Sigmoid colon (tissue), 6 donors: ENCODE measurements at regions not wholly inside any gene's neighbourhood (a gene's known extent, or its start where the extent isn't known, plus 50 kb on each side); places are given as distances from the start of the nearest gene placed in this dataset.

Source experiments
- DNase-seq: peaks from one replicate; pipeline ENCODE4 v3.0.0-alpha.2; 2019
- H3K27ac ChIP-seq, 4 donors: fragments of 200-600 bp; sonication (generic); one replicate each; pipeline ENCODE4 v1.5.1; 2016 to 2019; ENCODE audit warnings: mild to moderate bottlenecking in 1 of 4
- H3K27me3 ChIP-seq, 3 donors: fragments of 200-600 bp; sonication (generic); one replicate each; pipeline ENCODE4 v1.5.1; 2019; ENCODE audit warnings: mild to moderate bottlenecking in 1 of 3
- H3K36me3 ChIP-seq, 4 donors: fragments of 200-600 bp; sonication (generic); one replicate each; pipeline ENCODE4 v1.5.1; 2016 to 2019
- H3K4me1 ChIP-seq, 4 donors: fragments of 200-600 bp; sonication (generic); one replicate each; pipeline ENCODE4 v1.5.1; 2017 to 2019
- H3K4me3 ChIP-seq, 4 donors: fragments of 200-600 bp; sonication (generic); one replicate each; pipeline ENCODE4 v1.5.1; 2017 to 2019; ENCODE audit warnings: mild to moderate bottlenecking in 2 of 4, moderate library complexity in 1 of 4
- H3K9me3 ChIP-seq, 4 donors: fragments of 200-600 bp in 3 of 4; sonication (generic) in 3 of 4; one replicate each; pipeline versions ENCODE4 v1.5.1 to v1.6.1; 2013 to 2019
- CTCF ChIP-seq, 4 experiments: fragments of 450-650 bp in 3 of 4; fragments of 200-600 bp in 1 of 4; IDR thresholded peaks; one replicate each; pipeline ENCODE4 v1.5.1; 2016 to 2019; ENCODE audit warnings: antibody characterized with exemption in 4 of 4, mild to moderate bottlenecking in 3 of 4, moderate library complexity in 2 of 4
- EP300 ChIP-seq, 4 donors: sonication (generic); formaldehyde crosslinking; IDR thresholded peaks; one replicate each; pipeline ENCODE4 v1.6.1; 2017; ENCODE audit warnings: antibody characterized with exemption in 4 of 4
- POLR2A ChIP-seq, 2 donors: fragments of 450-650 bp; IDR thresholded peaks; one replicate each; pipeline ENCODE4 v1.6.1; 2016; ENCODE audit warnings: antibody characterized with exemption in 2 of 2, mild to moderate bottlenecking in 2 of 2, moderate library complexity in 2 of 2
- POLR2AphosphoS5 ChIP-seq, 4 donors: sonication (generic); formaldehyde crosslinking; IDR thresholded peaks; one replicate each; pipeline ENCODE4 v1.6.1; 2017; ENCODE audit warnings: antibody characterized with exemption in 4 of 4
- WGBS, 2 donors: extraction: QIAGEN DNeasy Blood & Tissue Kit; methylation state at CpG; one replicate each; pipeline ENCODE4 v1.1.7; 2013; 5-methylcytosine and 5-hydroxymethylcytosine counted together
- intact Hi-C: fragments of 100-400 bp; cut with DNase I; formaldehyde crosslinking; loops from one replicate; pipeline ENCODE4 v1.15.1; 2023
- donor health status: healthy with polysubstance abuse.
- donor health status: healthy.

- intact Hi-C loops, result no loop called here
Observed at GRCh38 chr9:111731928-111732327, 62.8 kb downstream of the SHOC1 start.

GRCh38 chr9:111730937-111731567, 63.7 kb downstream of the SHOC1 start:
- intact Hi-C loops, result no loop called here
- Histone ChIP-seq H3K4me1 (peaks cover 0 to 3% (median 0%) of the 10 kb centered on the region in 4 donors), H3K27ac (no peak overlapping the region), H3K27me3 (no peaks in the 10 kb centered on the region), H3K4me3 (no peak overlapping the region), H3K9me3 (peaks cover 0 to 9% (median 0%) of the 10 kb centered on the region in 4 donors), H3K36me3 (no peaks in the 10 kb centered on the region)
- 90 to 95% methylated on average over 3 of the region's 3 CpGs for WGBS, 2 donors
- DNase-seq, result no peak
- no peak for TF ChIP-seq POLR2A (IDR thresholded peaks at IDR 0.05)

More at GRCh38 chr9:111731928-111732327, 62.8 kb downstream of the SHOC1 start:
- DNase-seq, result no peak
- H3K4me3 ChIP-seq, result no peak overlapping the region
- H3K9me3 ChIP-seq, result peaks cover 0 to 9% (median 0%) of the 10 kb centered on the region in 4 donors
- no peaks in the 10 kb centered on the region for H3K36me3 ChIP-seq
- H3K4me1 ChIP-seq, result peaks cover 0 to 3% (median 0%) of the 10 kb centered on the region in 4 donors
- H3K27me3 ChIP-seq, result no peaks in the 10 kb centered on the region
- H3K27ac ChIP-seq, result no peak overlapping the region
- TF ChIP-seq EP300 (IDR thresholded peaks at IDR 0.05), result no peak
- no peak for TF ChIP-seq POLR2A (IDR thresholded peaks at IDR 0.05)
- no peak for TF ChIP-seq CTCF (IDR thresholded peaks at IDR 0.05)
- no peak for TF ChIP-seq POLR2AphosphoS5 (IDR thresholded peaks at IDR 0.05)

GRCh38 chr9:111728617-111729366, 65.9 kb downstream of the SHOC1 start:
- peaks cover 0 to 9% (median 0%) of the 10 kb centered on the region in 4 donors for H3K9me3 ChIP-seq
- H3K4me3 ChIP-seq, result no peak overlapping the region
- 56 to 81% methylated on average over 2 of the region's 2 CpGs for WGBS, 2 donors
- no peaks in the 10 kb centered on the region for H3K36me3 ChIP-seq
- no peak for DNase-seq
- no peaks in the 10 kb centered on the region for H3K27me3 ChIP-seq
- TF ChIP-seq EP300 (IDR thresholded peaks at IDR 0.05) (no peak), CTCF (IDR thresholded peaks at IDR 0.05) (no peak), POLR2A (IDR thresholded peaks at IDR 0.05) (no peak), POLR2AphosphoS5 (IDR thresholded peaks at IDR 0.05) (no peak)
- H3K27ac ChIP-seq, result no peak overlapping the region
- intact Hi-C loops, result no loop called here
- peaks cover 0 to 3% (median 0%) of the 10 kb centered on the region in 4 donors for H3K4me1 ChIP-seq

- H3K9me3 ChIP-seq, result peaks cover 0 to 9% (median 0%) of the 10 kb centered on the region in 4 donors
- no peaks in the 10 kb centered on the region for H3K27me3 ChIP-seq
- H3K4me1 ChIP-seq, result peaks cover 0 to 3% (median 0%) of the 10 kb centered on the region in 4 donors
- no peak for DNase-seq
- no peak overlapping the region for H3K4me3 ChIP-seq
- no peak overlapping the region for H3K27ac ChIP-seq
- intact Hi-C loops, result no loop called here
- TF ChIP-seq POLR2A (IDR thresholded peaks at IDR 0.05) (no peak), POLR2AphosphoS5 (IDR thresholded peaks at IDR 0.05) (no peak), EP300 (IDR thresholded peaks at IDR 0.05) (no peak), CTCF (IDR thresholded peaks at IDR 0.05) (no peak)
- H3K36me3 ChIP-seq, result no peaks in the 10 kb centered on the region
Observed at GRCh38 chr9:111728143-111728542, 66.6 kb downstream of the SHOC1 start.

GRCh38 chr9:111726949-111727348, 65.5 kb downstream of the GNG10 start:
- peaks cover 0 to 3% (median 0%) of the 10 kb centered on the region in 4 donors for H3K4me1 ChIP-seq
- TF ChIP-seq POLR2A (IDR thresholded peaks at IDR 0.05) (no peak), EP300 (IDR thresholded peaks at IDR 0.05) (no peak), CTCF (IDR thresholded peaks at IDR 0.05) (no peak), POLR2AphosphoS5 (IDR thresholded peaks at IDR 0.05) (no peak)
- H3K9me3 ChIP-seq, result peaks cover 0 to 9% (median 0%) of the 10 kb centered on the region in 4 donors
- intact Hi-C loops, result no loop called here
- H3K27me3 ChIP-seq, result no peaks in the 10 kb centered on the region
- H3K27ac ChIP-seq, result no peak overlapping the region
- no peak overlapping the region for H3K4me3 ChIP-seq
- H3K36me3 ChIP-seq, result no peaks in the 10 kb centered on the region
- no peak for DNase-seq
